ENCODE measurements at regions not wholly inside any gene's neighbourhood (a gene's known extent, or its start where the extent isn't known, plus 50 kb on each side); places are given as distances from the start of the nearest gene placed in this dataset.

GRCh38 chr22:19620742-19621371, 93.4 kb upstream of the SEPTIN5 start:
- TF ChIP-seq ZFP3 (CRISPR knock-in tag; IDR thresholded peaks at IDR 0.05) = no peak
- TF ChIP-seq RARB (CRISPR knock-in tag; IDR thresholded peaks at IDR 0.05) = no peak
- no peak for TF ChIP-seq TOX (CRISPR knock-in tag; IDR thresholded peaks at IDR 0.05; ENCODE audit: borderline replicate concordance)
- TF ChIP-seq TSHZ2 (CRISPR knock-in tag; IDR thresholded peaks at IDR 0.05) = no peak
- TF ChIP-seq PATZ1 (CRISPR knock-in tag; IDR thresholded peaks at IDR 0.05; ENCODE audit: borderline replicate concordance) = no peak
- TF ChIP-seq ZNF70 (CRISPR knock-in tag; IDR thresholded peaks at IDR 0.05) = no peak
- TF ChIP-seq POU6F1 (CRISPR knock-in tag; IDR thresholded peaks at IDR 0.05; ENCODE audit: borderline replicate concordance, low read depth) = no peak
- no peak for TF ChIP-seq GLIS3 (CRISPR knock-in tag; IDR thresholded peaks at IDR 0.05)
- TF ChIP-seq OSR1 (CRISPR knock-in tag; IDR thresholded peaks at IDR 0.05) = no peak
- no peak for TF ChIP-seq SNAI2 (CRISPR knock-in tag; IDR thresholded peaks at IDR 0.05)
- TF ChIP-seq CREB5 (CRISPR knock-in tag; IDR thresholded peaks at IDR 0.05; ENCODE audit: low read depth) = no peak
- TF ChIP-seq ARNTL (CRISPR knock-in tag; IDR thresholded peaks at IDR 0.05; ENCODE audit: borderline replicate concordance, low read depth) = no peak
- TF ChIP-seq ZC3H10 (CRISPR knock-in tag; IDR thresholded peaks at IDR 0.05) = no peak
- no peak for TF ChIP-seq CSDC2 (CRISPR knock-in tag; IDR thresholded peaks at IDR 0.05)
- no peak for TF ChIP-seq PPARA (CRISPR knock-in tag; IDR thresholded peaks at IDR 0.05; ENCODE audit: borderline replicate concordance)
- no peak for TF ChIP-seq BACH2 (CRISPR knock-in tag; IDR thresholded peaks at IDR 0.05; ENCODE audit: borderline replicate concordance)
- ATAC-seq = no peak

- TF ChIP-seq PPARA (CRISPR knock-in tag; IDR thresholded peaks at IDR 0.05; ENCODE audit: borderline replicate concordance) (no peak), ESRRG (CRISPR knock-in tag; IDR thresholded peaks at IDR 0.05) (no peak), ISL1 (CRISPR knock-in tag; IDR thresholded peaks at IDR 0.05) (no peak), BACH2 (CRISPR knock-in tag; IDR thresholded peaks at IDR 0.05; ENCODE audit: borderline replicate concordance) (no peak), CREB5 (CRISPR knock-in tag; IDR thresholded peaks at IDR 0.05; ENCODE audit: low read depth) (no peak), TCF4 (CRISPR knock-in tag; IDR thresholded peaks at IDR 0.05; ENCODE audit: borderline replicate concordance) (no peak), SNAI2 (CRISPR knock-in tag; IDR thresholded peaks at IDR 0.05) (no peak), ZNF565 (CRISPR knock-in tag; conservative IDR thresholded peaks at IDR 0.05; ENCODE audit: low read depth) (no peak), ZNF70 (CRISPR knock-in tag; IDR thresholded peaks at IDR 0.05) (no peak), ARNTL (CRISPR knock-in tag; IDR thresholded peaks at IDR 0.05; ENCODE audit: borderline replicate concordance, low read depth) (no peak), ZFP30 (CRISPR knock-in tag; IDR thresholded peaks at IDR 0.05) (no peak), POU6F1 (CRISPR knock-in tag; IDR thresholded peaks at IDR 0.05; ENCODE audit: borderline replicate concordance, low read depth) (no peak), RARB (CRISPR knock-in tag; IDR thresholded peaks at IDR 0.05) (no peak), PATZ1 (CRISPR knock-in tag; IDR thresholded peaks at IDR 0.05; ENCODE audit: borderline replicate concordance) (no peak), ZNF8 (CRISPR knock-in tag; IDR thresholded peaks at IDR 0.05) (no peak), ZFP3 (CRISPR knock-in tag; IDR thresholded peaks at IDR 0.05) (no peak), OSR1 (CRISPR knock-in tag; IDR thresholded peaks at IDR 0.05) (no peak)
- ATAC-seq = no peak
Observed at GRCh38 chr22:19621373-19622060, 92.8 kb upstream of the SEPTIN5 start.

All from SK-N-SH treated with all-trans-retinoic acid at 6 μM for 48 hours (cell line).